DMS153 treated with DMSO at 0.1 percent for 48 hours (cell line): ENCODE measurements at regions not wholly inside any gene's neighbourhood (a gene's known extent, or its start where the extent isn't known, plus 50 kb on each side); places are given as distances from the start of the nearest gene placed in this dataset.
"Not testable (repeated sequence)": the region's sequence is repeated elsewhere in the genome, so short reads cannot be mapped to it uniquely, and the experiment has no call there.

ENCODE experiments used
- DNase-seq: peaks from one replicate; lab custom pipeline; 2025; ENCODE audit not compliant: unreplicated experiment; lab: John Stamatoyannopoulos, UW

DNA sequence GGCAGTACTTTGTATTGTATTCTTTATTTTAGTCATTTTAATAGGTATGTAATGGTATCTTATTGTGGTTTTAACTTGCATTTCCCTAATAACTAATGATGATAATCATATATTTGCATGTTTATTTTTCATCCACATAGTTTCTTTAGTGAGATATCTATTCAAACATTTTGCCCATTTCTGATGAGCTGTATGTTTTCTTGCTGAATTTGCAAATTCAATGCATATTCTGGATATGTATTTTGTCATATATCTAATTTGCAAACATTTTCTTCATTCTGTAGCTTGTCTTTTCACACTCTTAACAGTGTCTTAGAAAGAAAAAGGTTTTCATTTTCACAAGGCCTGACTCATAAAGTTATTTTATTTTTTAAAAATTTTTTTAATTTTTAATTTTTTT is 372.1 kb downstream of the ZNF674 start:
- no peak for DNase-seq

DNA sequence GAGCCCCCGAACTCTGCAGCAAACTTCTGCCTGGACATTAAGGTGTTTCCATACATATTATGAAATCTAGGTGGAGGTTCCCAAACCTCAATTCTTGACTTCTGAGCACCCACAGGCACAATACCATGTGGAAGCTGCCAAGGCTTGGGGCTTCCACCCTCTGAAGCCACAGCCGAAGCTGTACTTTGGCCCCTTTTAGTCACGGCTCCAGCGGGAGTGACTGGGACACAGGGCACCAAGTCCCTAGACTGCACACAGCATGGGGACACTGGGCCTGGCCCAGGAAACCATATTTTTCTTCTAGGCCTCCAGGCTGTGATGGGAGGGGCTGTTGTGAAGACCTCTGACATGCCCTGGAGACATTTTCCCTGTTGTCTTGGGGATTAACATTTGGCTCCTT is 373.8 kb downstream of the ZNF674 start:
- not testable (repeated sequence) for DNase-seq

DNA sequence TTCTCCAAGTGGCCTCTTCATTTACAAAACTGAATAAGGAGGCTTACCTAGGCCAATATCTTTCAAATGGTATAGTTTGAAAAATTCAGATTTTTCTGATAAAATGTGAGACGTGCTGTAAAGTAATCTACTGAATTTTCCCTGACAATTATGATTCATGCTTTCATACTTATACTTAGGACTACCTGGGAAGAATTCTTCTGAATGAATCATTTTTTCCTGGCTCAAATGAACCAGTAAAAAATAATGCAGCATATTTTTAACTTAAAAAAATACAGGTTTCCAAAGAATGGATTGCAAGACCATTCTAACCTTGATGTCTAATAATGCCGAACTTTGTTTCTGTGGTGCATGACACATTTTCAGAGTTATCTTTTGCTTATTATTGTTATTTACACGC is 375.4 kb downstream of the ZNF674 start:
- no peak for DNase-seq

DNA sequence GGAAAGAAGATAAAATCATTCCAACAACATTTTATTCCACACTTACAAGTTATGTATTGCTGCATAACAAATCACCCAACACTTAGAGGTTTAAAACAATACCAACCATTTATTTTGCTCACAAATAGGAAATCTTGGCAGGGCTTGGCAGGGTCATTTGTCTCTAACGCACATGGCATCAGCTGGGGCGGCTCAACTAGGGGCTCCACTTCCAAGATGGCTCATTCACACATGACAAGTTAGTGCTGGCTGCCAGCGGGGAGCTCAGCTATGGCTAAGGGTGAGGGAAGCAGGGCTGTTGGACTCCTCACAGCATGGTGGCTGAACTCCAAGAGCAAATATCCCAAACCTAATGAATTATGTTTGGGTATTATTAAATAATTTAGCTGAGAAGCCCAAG is 377.0 kb downstream of the ZNF674 start:
- DNase-seq = no peak

DNA sequence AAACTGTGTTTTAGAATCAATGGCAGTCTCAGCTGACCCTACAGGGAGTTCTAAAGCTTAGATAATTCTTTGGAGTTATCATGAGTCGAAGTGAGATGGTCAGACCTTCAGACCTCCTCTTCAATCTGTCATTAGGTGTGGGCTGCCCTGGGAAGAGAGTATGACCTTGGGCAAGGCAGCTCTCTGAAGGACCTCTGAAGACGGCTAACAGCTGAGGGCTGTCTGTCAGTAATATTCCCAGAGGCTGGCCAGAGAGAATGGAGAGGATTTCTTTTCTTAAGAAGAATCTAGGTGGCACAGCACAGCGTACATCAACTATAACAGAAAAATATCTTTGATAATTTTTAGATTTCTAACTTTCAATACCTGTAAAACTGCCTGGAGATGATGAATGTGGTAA is 379.4 kb downstream of the ZNF674 start:
- DNase-seq = no peak

DNA sequence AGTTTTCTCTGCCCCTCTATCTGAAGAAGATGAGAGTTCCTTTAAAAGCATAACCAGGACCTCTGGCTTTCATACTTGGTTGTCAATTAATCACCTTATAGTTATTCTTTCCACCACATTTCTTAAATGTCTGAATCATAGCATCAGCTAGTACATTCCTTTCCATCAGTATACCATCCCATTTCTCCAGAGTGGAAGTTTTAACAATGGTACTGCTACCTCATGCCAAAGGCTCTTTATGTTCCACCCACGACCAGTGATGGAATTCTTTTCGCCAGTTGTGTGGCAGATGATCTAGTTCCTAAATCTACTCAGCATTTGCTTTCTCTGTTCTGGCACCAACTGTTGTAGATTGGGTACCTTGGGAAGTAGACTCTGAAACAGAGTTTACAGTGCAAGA is 379.8 kb downstream of the ZNF674 start:
- DNase-seq = no peak

DNA sequence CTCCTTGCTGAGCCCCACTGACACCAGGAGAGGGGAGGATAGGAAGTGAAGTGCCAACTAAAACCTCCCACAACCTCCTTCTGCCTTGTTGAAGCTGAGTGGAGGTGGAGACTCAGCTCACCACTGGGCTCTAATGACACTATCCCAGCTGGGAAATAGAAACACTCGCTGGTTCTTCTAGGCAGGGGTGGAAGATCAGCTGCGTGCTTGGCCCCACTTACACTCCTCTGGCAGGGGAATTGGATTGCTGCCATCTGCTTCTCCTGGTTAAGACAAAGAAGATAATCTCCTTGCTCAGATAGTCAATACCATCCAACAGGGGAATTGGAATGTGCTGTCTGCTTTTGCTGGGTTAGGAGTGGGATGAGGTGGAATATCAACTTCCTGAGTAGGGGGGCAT is 392.5 kb downstream of the ZNF674 start:
- no peak for DNase-seq

DNA sequence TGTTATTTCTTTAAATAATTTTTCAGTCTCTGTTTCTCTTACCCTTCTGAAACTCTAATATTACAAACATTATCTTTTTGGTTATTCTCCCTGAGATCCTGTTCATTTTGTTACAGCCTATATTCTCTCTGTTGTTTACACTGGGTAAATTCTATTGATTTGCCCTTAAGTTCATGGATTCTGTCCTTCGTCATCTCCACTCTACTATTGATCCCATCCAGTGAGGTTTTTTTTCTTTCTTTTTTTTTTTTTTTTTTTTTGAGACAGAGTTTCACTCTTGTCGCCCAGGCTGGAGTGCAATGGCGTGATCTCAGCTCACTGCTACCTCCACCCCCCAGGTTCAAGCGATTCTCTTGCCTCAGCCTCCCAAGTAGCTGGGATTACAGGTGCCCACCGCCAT is 393.9 kb downstream of the ZNF674 start:
- DNase-seq = not testable (repeated sequence)

DNA sequence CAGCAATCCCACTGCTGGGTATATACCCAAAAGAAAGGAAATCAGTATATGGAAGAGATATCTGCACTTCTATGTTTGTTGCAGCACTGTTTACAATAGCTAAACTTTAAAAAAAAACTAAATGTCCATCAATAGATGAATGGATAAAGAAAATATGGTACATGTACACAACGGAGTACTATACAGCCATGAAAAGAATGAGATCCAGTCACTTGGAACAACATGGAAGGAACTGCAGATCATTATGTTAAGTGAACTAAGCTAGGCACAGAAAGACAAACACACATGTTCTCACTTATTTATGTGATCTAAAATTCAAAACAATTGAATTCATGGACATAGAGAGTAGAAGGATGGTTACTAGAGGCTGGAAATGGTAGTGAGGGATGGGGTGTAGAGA is 400.7 kb downstream of the ZNF674 start:
- DNase-seq = no peak

DNA sequence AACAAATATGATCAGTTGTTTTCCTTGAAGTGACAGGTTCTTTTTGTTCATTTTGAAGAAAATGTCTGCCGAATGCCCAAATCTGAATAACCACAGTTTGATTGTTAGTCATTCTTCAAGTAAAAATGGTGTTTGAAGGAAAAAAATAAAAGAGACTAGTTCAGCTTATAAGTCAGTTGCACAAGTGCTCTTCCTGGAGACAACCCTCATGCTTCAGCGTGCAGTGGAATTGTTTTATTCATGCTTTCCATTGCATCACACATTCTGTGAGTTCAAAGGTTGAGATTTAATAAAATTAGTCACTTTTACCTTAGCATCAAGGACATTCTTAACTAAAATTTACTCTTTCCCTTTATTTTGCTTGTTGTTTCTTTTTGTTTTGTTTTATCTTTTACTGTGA is 404.9 kb downstream of the ZNF674 start:
- no peak for DNase-seq

DNA sequence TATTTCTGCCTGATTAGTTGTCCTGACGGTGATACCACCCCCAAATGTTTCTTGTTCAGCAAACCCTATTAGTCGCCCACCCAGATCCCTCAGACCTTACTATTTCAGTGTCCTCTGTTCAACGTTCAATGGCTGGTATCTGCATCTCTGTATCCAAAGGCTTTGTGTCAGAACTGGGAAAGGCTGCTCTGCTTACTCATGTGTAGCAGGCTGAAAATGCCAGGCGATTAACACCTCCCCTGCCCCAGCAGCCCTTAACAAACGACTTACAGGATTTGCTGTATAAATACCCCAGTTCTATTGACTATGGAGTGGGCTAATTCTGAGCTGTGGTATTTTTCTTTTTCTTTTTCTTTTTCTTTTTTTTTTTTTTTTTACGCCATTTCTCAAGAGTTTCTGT is 415.0 kb downstream of the ZNF674 start:
- no peak for DNase-seq

DNA sequence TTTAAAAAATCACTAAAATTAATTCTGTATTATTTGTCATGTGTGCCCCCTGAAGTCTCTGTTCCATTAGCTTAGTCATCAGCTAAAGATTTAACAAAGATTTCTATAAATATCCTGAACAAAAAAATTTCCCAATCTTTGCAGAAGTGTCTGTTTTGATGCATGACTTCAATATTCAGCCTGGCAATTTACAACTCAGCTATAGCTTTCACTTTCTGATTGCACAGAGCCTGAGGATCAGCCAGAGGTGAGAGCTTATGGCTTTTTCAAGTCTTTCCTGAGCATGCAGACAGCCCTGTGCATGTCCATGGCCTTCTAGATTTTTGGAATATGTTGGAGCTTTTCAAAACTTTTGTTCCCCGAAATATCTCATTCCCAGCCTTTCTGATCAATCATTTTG is 420.1 kb downstream of the ZNF674 start:
- DNase-seq = no peak

DNA sequence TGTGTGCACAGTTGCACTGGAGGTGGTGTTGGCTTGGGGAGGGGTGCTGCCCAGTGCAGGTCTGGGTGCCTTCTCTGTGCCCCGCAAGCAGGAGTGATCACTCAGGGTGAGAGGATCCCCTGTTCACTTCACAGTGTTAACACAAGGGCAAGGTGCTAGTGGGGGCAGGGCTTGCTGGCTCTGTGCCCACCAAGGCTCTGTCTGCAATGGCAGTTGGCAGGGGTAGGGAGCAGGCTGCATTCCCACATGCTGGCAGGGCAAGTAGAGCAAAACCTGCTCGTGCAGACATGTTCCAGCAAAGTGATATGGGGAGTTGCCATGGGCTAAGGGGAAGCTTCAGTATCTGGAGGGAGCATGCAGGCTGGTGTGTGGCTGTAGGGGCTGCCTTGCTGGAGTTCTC is 428.0 kb downstream of the ZNF674 start:
- DNase-seq = no peak

DNA sequence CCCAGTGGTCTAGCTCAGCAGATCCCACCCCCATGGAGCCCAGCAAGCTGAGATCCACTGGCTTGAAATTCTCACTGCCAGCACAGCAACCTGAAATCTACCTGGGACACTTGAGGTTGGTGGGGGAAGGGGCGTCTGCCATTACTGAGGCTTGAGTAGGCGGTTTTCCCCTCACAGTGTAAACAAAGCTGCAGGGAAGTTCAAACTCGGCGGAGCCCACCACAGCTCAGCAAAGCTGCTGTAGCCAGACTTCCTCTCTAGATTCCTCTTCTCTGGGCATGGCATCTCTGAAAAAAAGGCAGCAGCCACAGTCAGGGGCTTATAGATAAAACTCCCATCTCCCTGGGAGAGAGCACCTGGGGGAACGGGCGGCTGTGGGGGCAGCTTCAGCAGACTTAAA is 457.9 kb downstream of the ZNF674 start:
- DNase-seq = not testable (repeated sequence)

DNA sequence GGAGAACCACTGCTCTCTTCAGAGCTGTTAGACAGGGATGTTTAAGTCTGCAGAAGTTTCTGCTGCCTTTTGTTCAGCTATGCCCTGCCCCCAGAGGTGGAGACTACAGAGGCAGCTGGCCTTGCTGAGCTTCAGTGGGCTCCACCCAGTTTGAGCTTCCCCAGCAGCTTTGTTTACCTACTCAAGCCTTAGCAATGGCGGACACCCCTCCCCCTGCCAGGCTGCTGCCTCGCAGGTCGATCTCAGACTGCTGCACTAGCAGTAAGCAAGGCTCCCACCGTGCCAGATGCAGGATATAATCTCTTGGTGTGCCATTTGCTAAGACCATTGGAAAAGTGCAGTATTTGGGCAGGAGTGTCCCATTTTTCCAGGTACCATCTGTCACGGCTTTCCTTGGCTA is 465.1 kb downstream of the ZNF674 start:
- DNase-seq = not testable (repeated sequence)

DNA sequence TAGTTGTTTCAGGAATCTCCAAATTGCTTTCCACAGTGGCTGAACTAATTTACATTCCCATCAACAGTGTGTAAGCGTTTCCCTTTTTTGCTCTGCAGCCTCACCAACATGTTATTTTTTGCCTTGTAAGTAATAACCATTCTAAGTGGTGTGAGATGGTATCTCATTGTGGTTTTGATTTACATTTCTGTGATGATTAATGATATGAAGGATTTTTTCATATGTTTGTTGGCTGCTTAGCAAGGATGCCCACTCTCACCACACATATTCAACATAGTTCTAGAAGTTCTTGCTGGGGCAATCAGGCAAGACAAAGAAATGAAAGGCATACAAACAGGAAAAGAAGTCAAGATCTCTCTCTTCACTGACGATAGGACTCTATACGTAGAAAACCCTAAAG is 472.4 kb downstream of the ZNF674 start:
- no peak for DNase-seq

DNA sequence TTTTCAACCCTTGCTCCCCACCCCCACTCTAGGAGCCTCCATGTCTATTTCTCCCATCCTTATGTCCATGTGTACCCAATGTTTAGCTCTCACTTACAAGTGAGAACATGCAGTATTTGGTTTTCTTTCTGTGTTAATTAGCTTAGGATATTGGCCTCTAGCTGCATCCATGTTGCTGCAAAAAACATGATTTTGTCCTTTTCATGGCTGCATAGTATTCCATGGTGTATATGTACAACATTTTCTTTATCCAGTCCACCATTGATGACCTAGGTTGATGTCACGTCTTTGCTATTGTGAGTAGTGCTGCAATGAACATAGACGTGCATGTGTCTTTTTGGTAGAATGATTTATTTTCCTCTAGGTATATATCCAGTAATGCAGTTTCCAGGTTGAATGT is 472.8 kb downstream of the ZNF674 start:
- DNase-seq = no peak

DNA sequence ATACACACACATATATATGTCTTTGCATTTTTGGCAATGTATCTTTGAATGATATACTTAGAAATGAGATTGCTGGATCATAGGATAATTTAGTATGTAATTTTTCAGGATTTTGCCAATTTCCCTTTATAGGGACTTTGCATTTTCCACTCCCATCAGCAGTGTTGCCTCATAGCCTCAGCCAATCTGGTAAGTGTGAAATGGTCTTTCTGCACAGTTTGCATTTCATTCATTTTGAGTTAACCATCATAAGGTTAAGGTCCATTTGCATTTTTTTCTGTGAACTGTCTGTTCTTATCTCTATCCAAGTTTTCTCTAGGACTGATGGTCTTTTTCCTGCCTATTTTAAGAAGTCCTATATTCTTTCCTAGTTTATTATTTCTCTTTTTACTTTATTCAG is 474.8 kb downstream of the ZNF674 start:
- no peak for DNase-seq

DNA sequence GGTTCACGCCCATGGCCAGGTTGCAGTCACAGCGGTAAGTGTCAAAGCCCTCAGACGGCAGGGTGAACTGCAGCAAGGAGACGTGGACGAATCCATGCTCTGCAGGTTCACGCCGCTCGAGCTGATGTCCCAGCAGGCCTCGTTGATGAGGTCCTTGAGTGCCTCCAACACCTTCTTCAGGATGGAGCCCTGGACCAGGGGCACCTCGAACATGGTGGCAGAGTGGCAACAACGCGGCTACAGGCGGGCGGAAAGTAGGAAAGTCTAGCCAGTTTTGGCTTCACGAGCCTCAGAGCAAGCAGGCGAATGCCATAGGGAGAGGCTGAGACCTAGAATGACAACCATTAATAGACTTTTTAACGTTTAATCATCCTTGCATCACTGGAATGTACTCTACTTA is 485.9 kb downstream of the ZNF674 start:
- DNase-seq = no peak

DNA sequence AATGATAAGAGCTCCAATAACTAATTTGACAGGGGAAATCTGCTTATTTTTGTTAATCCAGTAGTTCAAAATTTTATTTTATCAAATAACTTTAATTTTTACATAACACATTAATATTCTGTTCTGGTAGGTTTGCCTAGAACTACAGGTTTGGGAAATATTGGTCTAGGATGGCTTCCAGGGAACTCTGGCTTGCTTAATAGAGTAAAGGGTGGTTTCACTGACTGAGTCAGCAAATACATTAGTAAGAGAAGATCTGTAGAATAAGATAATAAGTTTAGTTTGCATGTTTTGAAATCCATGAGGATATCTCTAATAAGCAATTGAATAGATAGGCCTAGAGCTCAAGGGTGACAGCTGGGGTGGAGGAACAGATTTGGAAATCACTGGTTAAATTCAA is 500.7 kb downstream of the ZNF674 start:
- DNase-seq = no peak

DNA sequence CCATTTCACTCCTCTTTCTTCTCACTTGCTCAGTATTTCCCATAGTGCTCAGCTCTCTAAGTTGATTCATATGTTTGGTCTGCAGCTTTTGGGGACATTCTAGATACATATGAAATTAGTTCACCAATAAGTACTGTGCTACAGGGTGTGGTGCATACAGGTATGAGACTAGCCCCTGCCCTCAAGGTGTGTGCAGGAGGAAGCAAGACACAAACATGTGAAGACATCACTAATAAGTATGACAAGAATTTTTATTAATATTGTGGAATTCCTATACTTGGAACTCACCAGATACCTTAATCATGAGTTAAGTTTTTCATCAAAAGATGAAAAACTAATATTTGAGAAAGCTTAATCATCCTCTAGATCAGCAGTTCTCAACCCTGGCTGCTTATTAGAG is 505.2 kb downstream of the ZNF674 start:
- no peak for DNase-seq

DNA sequence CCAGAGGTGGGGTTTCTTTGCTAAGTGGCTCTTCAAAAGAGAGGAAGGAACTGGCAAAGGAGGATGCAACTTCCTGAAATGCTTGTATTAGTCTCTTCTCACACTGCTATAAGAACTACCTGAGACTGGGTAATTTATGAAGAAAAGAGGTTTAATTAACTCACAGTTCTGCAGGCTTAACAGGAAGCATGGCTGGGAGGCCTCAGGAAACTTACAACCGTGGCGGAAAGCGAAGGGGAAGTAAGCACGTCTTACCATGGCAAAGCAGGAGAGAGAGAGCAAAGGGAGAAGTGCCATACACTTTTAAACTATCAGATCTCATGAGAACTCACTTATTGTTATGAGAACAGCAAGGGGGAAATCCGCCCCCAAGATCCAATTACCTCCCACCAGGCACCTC is 505.7 kb downstream of the ZNF674 start:
- no peak for DNase-seq

DNA sequence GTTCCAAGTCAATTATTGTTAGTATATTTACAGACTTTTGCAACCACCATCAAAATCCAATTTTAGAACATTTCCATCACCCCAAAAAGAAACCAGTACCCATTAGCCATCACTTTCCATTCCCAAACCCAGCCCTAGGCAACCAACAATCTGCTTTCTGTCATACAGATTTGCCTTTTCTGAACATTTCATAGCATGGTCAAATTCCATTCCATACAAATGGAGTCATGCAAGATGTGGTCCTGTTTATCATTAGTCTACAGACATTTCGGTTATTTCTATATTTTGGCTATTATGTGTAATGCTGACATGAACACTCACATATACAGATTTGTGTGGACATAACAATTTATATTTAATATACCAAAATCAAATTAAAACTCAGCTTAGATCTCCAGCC is 508.7 kb downstream of the ZNF674 start:
- no peak for DNase-seq

DNA sequence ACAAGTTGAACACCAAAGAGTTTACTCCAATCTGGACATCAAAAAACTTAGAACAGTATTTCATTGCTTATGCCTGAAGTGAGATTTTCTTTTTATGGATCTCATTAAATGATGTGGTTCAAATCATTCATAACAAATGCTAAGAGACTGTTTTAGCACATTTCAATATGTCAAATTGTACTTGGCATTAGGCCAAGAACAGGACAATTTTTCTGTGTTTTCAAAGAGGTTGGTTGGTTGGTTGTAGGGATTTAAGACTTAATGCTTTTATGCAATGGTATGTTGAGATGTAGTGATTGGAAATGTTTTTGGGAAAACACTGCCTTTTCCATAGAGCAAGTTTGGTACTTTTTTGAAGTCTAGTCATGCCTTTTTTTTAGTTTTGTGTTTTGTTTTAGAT is 510.4 kb downstream of the ZNF674 start:
- no peak for DNase-seq
